HepG2 (cell line): ENCODE measurements at regions not wholly inside any gene's neighbourhood (a gene's known extent, or its start where the extent isn't known, plus 50 kb on each side); places are given as distances from the start of the nearest gene placed in this dataset.

Experiments
- CTCF ChIP-seq: sonication (generic); formaldehyde crosslinking; IDR thresholded peaks from 2 replicates; pipeline ENCODE4 v1.5.0; 2020; ENCODE audit warnings: mild to moderate bottlenecking, missing genetic modification reagents, moderate library complexity
- HNF4G ChIP-seq, 2 experiments: sonication (generic) in 1 of 2; formaldehyde crosslinking in 1 of 2; IDR thresholded peaks; 2 replicates each; pipeline versions ENCODE4 v1.4.0 to v1.6.1; 2011 to 2020; ENCODE audit warnings: borderline replicate concordance in 2 of 2, low read depth in 2 of 2, mild to moderate bottlenecking in 2 of 2, low read length in 1 of 2, missing genetic modification reagents in 1 of 2, moderate library complexity in 1 of 2
- TBX2 ChIP-seq: sonication (generic); formaldehyde crosslinking; IDR thresholded peaks from 2 replicates; pipeline ENCODE4 v1.5.0; 2020; ENCODE audit warnings: missing genetic modification reagents, mild to moderate bottlenecking, borderline replicate concordance
- TBX3 ChIP-seq: fragments of 450-650 bp; IDR thresholded peaks from 2 replicates; pipeline ENCODE4 v1.6.1; 2017; ENCODE audit warnings: antibody characterized with exemption, mild to moderate bottlenecking, inconsistent platforms, borderline replicate concordance
- THAP11 ChIP-seq: IDR thresholded peaks from 2 replicates; pipeline ENCODE4 v1.6.1; 2016; ENCODE audit warnings: missing biosample characterization, missing genetic modification reagents
- ZBTB33 ChIP-seq: sonication (generic); formaldehyde crosslinking; IDR thresholded peaks from 2 replicates; pipeline ENCODE4 v1.4.0; 2020; ENCODE audit warnings: missing genetic modification reagents
- ZNF124 ChIP-seq: sonication (generic); formaldehyde crosslinking; IDR thresholded peaks from 2 replicates; pipeline ENCODE4 v1.4.0; 2020; ENCODE audit warnings: missing genetic modification reagents

GRCh38 chr5:147170603-147171002, 64.2 kb upstream of the STK32A start:
- peak; percentile 42; the same call in 1 of the 2 replicates for TF ChIP-seq ZBTB33
- peak; percentile 95 for TF ChIP-seq HNF4G (IDR thresholded peaks at IDR 0.05; ENCODE audit: borderline replicate concordance, low read depth, low read length)
- TF ChIP-seq HNF4G (CRISPR knock-in tag; IDR thresholded peaks at IDR 0.05; ENCODE audit: borderline replicate concordance, low read depth), result peak; percentile 95
- TF ChIP-seq ZNF124, result no peak
- peak; percentile 78 for TF ChIP-seq TBX2
- TF ChIP-seq CTCF (CRISPR knock-in tag), result no peak
- peak; percentile 50 for TF ChIP-seq THAP11 (CRISPR knock-in tag)
- TF ChIP-seq TBX3, result peak; percentile 78; the same call in 1 of the 2 replicates
